Suprapubic skin (tissue), 4 donors: ENCODE measurements at regions not wholly inside any gene's neighbourhood (a gene's known extent, or its start where the extent isn't known, plus 50 kb on each side); places are given as distances from the start of the nearest gene placed in this dataset.

Source experiments
- DNase-seq, 2 donors: peaks; one replicate each; pipeline ENCODE4 v3.0.0-alpha.2; 2019; ENCODE audit warnings: low spot score in 2 of 2
- H3K27ac ChIP-seq: fragments of 200-600 bp; sonication (generic); one replicate; pipeline ENCODE4 v1.5.1; 2019
- H3K27me3 ChIP-seq: fragments of 200-600 bp; sonication (generic); one replicate; pipeline ENCODE4 v1.5.1; 2019
- H3K36me3 ChIP-seq: fragments of 200-600 bp; sonication (generic); one replicate; pipeline ENCODE4 v1.5.1; 2019
- H3K4me1 ChIP-seq: fragments of 200-600 bp; sonication (generic); one replicate; pipeline ENCODE4 v1.5.1; 2019
- H3K4me3 ChIP-seq: fragments of 200-600 bp; sonication (generic); one replicate; pipeline ENCODE4 v1.5.1; 2019; ENCODE audit warnings: mild to moderate bottlenecking
- H3K9me3 ChIP-seq: fragments of 200-600 bp; sonication (generic); one replicate; pipeline ENCODE4 v1.5.1; 2019
- EP300 ChIP-seq: sonication (generic); formaldehyde crosslinking; IDR thresholded peaks from one replicate; pipeline ENCODE4 v1.6.1; 2017; ENCODE audit warnings: antibody characterized with exemption
- POLR2A ChIP-seq, 2 donors: fragments of 450-650 bp; IDR thresholded peaks; one replicate each; pipeline ENCODE4 v1.6.1; 2017; ENCODE audit warnings: antibody characterized with exemption in 2 of 2, mild to moderate bottlenecking in 2 of 2, moderate library complexity in 2 of 2
- POLR2AphosphoS5 ChIP-seq, 3 donors: sonication (generic); formaldehyde crosslinking; IDR thresholded peaks; one replicate each; pipeline ENCODE4 v1.6.1; 2017; ENCODE audit warnings: antibody characterized with exemption in 3 of 3
- WGBS: methylation state at CpG from one replicate; pipeline ENCODE4 v1.1.5; 2018; 5-methylcytosine and 5-hydroxymethylcytosine counted together
- TF ChIP-seq, protein P1 (sequence below), 2 donors: fragments of 200-600 bp in 1 of 2; fragments of 450-650 bp in 1 of 2; sonication (generic) in 1 of 2; IDR thresholded peaks; one replicate each; pipeline ENCODE4 v1.5.1; 2016 to 2019; ENCODE audit warnings: antibody characterized with exemption in 2 of 2, mild to moderate bottlenecking in 1 of 2, moderate library complexity in 1 of 2

DNA sequence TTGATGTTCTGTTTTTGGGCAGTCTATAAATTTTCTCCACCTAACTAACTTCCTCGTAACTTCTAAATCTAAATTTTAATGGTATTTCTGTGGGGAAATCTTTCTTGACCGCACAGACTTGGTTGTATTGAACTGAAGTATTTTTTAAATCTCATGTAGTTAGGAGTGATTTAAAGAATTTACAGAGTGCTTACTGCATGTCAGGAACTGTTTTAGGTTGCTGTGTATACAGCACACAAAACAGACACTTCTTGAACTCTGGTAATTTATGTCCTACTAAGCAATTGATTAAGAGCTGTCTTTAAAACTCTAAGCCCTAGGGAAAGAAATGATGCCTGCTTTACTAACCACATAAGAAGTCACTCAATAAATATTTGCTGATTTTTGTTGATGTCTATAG, 1350.2 kb downstream of the ZPLD1 start:
- no peak for DNase-seq
- no peak for TF ChIP-seq POLR2A (IDR thresholded peaks at IDR 0.05)
- TF ChIP-seq POLR2AphosphoS5 (IDR thresholded peaks at IDR 0.05): no peak
- TF ChIP-seq, protein P1, sequence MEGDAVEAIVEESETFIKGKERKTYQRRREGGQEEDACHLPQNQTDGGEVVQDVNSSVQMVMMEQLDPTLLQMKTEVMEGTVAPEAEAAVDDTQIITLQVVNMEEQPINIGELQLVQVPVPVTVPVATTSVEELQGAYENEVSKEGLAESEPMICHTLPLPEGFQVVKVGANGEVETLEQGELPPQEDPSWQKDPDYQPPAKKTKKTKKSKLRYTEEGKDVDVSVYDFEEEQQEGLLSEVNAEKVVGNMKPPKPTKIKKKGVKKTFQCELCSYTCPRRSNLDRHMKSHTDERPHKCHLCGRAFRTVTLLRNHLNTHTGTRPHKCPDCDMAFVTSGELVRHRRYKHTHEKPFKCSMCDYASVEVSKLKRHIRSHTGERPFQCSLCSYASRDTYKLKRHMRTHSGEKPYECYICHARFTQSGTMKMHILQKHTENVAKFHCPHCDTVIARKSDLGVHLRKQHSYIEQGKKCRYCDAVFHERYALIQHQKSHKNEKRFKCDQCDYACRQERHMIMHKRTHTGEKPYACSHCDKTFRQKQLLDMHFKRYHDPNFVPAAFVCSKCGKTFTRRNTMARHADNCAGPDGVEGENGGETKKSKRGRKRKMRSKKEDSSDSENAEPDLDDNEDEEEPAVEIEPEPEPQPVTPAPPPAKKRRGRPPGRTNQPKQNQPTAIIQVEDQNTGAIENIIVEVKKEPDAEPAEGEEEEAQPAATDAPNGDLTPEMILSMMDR (IDR thresholded peaks at IDR 0.05): no peak
- TF ChIP-seq EP300: no peak
- H3K27ac ChIP-seq: no peak overlapping the region
- no peaks in the 10 kb centered on the region for H3K4me1 ChIP-seq
- H3K9me3 ChIP-seq: no peaks in the 10 kb centered on the region
- 62% methylated on average over 2 of the region's 2 CpGs for WGBS
- no peak overlapping the region for H3K4me3 ChIP-seq
- H3K27me3 ChIP-seq: no peaks in the 10 kb centered on the region
- no peaks in the 10 kb centered on the region for H3K36me3 ChIP-seq

DNA sequence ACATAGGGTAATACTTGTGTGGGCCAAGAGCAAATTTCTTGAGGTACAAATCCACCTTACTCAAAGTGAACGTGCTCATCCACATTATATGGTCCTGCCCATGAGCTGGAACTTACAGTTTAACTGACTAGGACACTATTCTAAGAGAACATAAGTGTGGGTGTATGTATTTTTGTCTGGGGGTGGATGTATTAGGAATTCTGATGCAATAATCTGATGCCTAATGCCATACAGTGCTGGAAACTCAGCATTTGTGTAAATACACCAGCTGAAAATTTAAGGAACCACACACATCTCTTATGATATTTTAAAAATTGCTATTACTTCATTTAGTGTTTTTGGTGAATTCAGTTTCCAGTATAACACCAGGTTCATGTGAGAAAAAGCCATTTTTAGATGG, 1350.7 kb downstream of the ZPLD1 start:
- Histone ChIP-seq H3K4me3 (no peak overlapping the region), H3K4me1 (no peaks in the 10 kb centered on the region), H3K27ac (no peak overlapping the region), H3K9me3 (no peaks in the 10 kb centered on the region), H3K27me3 (no peaks in the 10 kb centered on the region), H3K36me3 (no peaks in the 10 kb centered on the region)
- DNase-seq: no peak
- TF ChIP-seq, protein P1 (IDR thresholded peaks at IDR 0.05): no peak
- TF ChIP-seq POLR2AphosphoS5 (IDR thresholded peaks at IDR 0.05): no peak
- TF ChIP-seq EP300: no peak
- TF ChIP-seq POLR2A (IDR thresholded peaks at IDR 0.05): no peak
- 55% methylated on average over 1 of the region's 1 CpG for WGBS

DNA sequence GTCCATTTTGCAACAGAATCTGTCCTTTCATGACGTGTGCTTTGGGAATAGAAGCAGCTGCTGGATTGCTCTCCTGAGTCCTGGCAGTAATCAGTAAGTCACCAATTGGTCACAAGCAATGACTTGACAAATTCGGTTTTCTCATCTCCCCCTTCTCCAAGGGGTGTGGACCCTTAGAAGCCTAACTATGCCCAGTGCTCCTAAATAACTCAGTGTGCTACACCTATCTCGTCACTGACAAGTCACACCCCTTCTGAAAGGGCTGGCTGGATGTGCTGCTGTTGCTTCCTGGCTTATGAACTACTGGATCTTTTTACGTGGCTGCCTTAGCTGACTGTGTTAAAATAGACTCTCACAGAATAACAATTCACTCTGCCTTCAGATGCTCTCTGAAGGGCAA, 1351.5 kb downstream of the ZPLD1 start:
- Histone ChIP-seq H3K36me3 (no peaks in the 10 kb centered on the region), H3K4me1 (no peaks in the 10 kb centered on the region), H3K4me3 (no peak overlapping the region), H3K27ac (no peak overlapping the region), H3K27me3 (no peaks in the 10 kb centered on the region), H3K9me3 (no peaks in the 10 kb centered on the region)
- DNase-seq: no peak
- TF ChIP-seq POLR2AphosphoS5 (IDR thresholded peaks at IDR 0.05) (no peak), EP300 (no peak), POLR2A (IDR thresholded peaks at IDR 0.05) (no peak)
- TF ChIP-seq, protein P1 (IDR thresholded peaks at IDR 0.05): no peak
- 18% methylated on average over 4 of the region's 4 CpGs for WGBS

DNA sequence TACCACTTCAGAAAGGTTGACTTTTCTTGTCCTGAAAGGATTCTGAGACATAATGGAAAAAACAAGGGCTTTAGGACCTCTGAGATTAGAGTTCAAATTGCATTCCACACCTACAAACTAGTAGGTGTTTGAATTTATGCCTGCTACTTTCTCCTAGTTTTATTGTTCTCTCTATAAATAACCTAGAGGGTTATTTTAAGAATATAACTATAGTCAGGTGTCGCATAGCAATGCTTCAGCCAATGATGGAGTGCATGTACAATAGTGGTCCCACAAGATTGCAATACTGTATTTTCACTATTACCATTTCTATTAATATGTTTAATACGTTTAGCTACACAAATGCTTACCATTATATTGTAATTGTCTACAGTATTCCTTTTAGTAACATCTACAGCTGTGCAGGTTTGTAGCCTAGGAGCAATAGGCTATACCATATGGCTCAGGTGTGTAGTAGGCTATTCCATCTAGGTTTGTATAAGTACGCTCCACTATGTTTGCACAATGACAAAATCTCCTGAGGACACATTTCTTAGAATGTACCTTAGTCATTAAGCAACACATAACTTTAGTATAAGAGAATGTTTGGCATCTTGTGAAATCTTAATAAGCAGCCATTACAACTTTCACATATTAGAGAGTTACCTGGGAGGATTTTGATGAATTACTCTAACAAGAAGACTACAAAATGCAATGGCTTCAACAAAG, 1352.5 kb downstream of the ZPLD1 start:
- TF ChIP-seq POLR2A (IDR thresholded peaks at IDR 0.05) (no peak), POLR2AphosphoS5 (IDR thresholded peaks at IDR 0.05) (no peak), EP300 (no peak)
- TF ChIP-seq, protein P1 (IDR thresholded peaks at IDR 0.05): no peak
- no peaks in the 10 kb centered on the region for H3K27me3 ChIP-seq
- 83% methylated on average over 3 of the region's 3 CpGs for WGBS
- no peak overlapping the region for H3K4me3 ChIP-seq
- no peaks in the 10 kb centered on the region for H3K36me3 ChIP-seq
- H3K27ac ChIP-seq: no peak overlapping the region
- no peak for DNase-seq
- H3K9me3 ChIP-seq: no peaks in the 10 kb centered on the region
- H3K4me1 ChIP-seq: no peaks in the 10 kb centered on the region

DNA sequence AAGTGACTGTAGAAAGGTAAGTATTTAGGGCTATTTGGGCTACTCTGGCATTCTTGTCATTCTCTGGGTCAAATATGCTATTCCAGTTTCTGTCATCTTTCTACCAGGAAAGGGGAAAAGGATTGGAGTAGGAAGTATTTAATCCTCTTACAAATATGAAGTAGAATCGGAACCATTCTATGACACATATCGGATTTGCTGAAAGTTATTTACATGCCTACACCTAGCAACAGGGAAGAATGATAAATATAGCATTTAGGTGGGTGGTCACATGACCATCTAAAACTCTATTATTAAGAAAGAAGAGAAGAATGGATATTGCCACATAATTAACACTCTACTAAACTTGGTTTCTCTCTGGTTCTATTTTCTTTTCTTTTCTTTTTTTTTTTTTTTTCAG, 1353.1 kb downstream of the ZPLD1 start:
- Histone ChIP-seq H3K4me3 (no peak overlapping the region), H3K27me3 (no peaks in the 10 kb centered on the region), H3K27ac (no peak overlapping the region), H3K9me3 (no peaks in the 10 kb centered on the region), H3K4me1 (no peaks in the 10 kb centered on the region), H3K36me3 (no peaks in the 10 kb centered on the region)
- TF ChIP-seq, protein P1 (IDR thresholded peaks at IDR 0.05): no peak
- TF ChIP-seq EP300 (no peak), POLR2AphosphoS5 (IDR thresholded peaks at IDR 0.05) (no peak), POLR2A (IDR thresholded peaks at IDR 0.05) (no peak)
- DNase-seq: no peak
- 65% methylated on average over 2 of the region's 2 CpGs for WGBS
